DOHH2 (cell line): ENCODE measurements at regions not wholly inside any gene's neighbourhood (a gene's known extent, or its start where the extent isn't known, plus 50 kb on each side); places are given as distances from the start of the nearest gene placed in this dataset.
"Not testable (repeated sequence)": the region's sequence is repeated elsewhere in the genome, so short reads cannot be mapped to it uniquely, and the experiment has no call there.

Experiments used
- H3F3A ChIP-seq: fragments of 200-600 bp; sonication (generic), shearing (Covaris generic); 2 replicates; pipeline ENCODE4 v1.6.0; 2016; ENCODE audit warnings: antibody characterized with exemption, mild to moderate bottlenecking; ENCODE audit not compliant: control insufficient read depth, insufficient read depth
- H3K27ac ChIP-seq: fragments of 200-600 bp; sonication (generic); 2 replicates; pipeline ENCODE4 v1.5.1; 2014; ENCODE audit warnings: low read depth, mild to moderate bottlenecking, low read length, moderate library complexity
- H3K27me3 ChIP-seq: fragments of 200-600 bp; sonication (generic); 2 replicates; pipeline ENCODE4 v1.6.1; 2014; ENCODE audit warnings: mild to moderate bottlenecking, low read length, mixed read lengths; ENCODE audit not compliant: control insufficient read depth
- H3K36me3 ChIP-seq: fragments of 200-600 bp; sonication (generic); 2 replicates; pipeline ENCODE4 v1.6.1; 2014; ENCODE audit warnings: mild to moderate bottlenecking, low read length, moderate library complexity, mixed read lengths; ENCODE audit not compliant: control insufficient read depth
- H3K4me1 ChIP-seq: fragments of 200-600 bp; sonication (generic); 2 replicates; pipeline ENCODE4 v1.6.1; 2014; ENCODE audit warnings: mild to moderate bottlenecking, low read length, mixed read lengths; ENCODE audit not compliant: control insufficient read depth
- H3K4me2 ChIP-seq: fragments of 200-600 bp; sonication (generic); 2 replicates; pipeline ENCODE4 v1.6.0; 2014; ENCODE audit warnings: mild to moderate bottlenecking, low read length, moderate library complexity
- H3K4me3 ChIP-seq: fragments of 200-600 bp; sonication (generic); 2 replicates; pipeline ENCODE4 v1.5.1; 2014; ENCODE audit warnings: mild to moderate bottlenecking, low read length, mixed read lengths
- H3K79me2 ChIP-seq: fragments of 200-600 bp; sonication (generic); 2 replicates; pipeline ENCODE4 v1.6.1; 2014; ENCODE audit warnings: mild to moderate bottlenecking, low read length, mixed read lengths; ENCODE audit not compliant: control insufficient read depth
- H3K9me2 ChIP-seq: fragments of 200-600 bp; sonication (generic); replicated peaks from 2 replicates; pipeline ENCODE4 v1.6.1; 2014; ENCODE audit warnings: mild to moderate bottlenecking, low read length, mixed read lengths; ENCODE audit not compliant: control insufficient read depth
- H3K9me3 ChIP-seq: fragments of 200-600 bp; sonication (generic); 2 replicates; pipeline ENCODE4 v1.6.1; 2014; ENCODE audit warnings: antibody characterized with exemption, low read length, mixed read lengths; ENCODE audit not compliant: control insufficient read depth, insufficient read depth
- H4K20me1 ChIP-seq: fragments of 200-600 bp; sonication (generic); 2 replicates; pipeline ENCODE4 v1.6.0; 2014; ENCODE audit warnings: low read depth, mild to moderate bottlenecking, antibody characterized with exemption, low read length, moderate library complexity; ENCODE audit not compliant: control insufficient read depth, insufficient read depth
- CTCF ChIP-seq: fragments of 200-600 bp; sonication (generic); IDR thresholded peaks from one replicate; pipeline ENCODE4 v1.5.1; 2014; ENCODE audit warnings: antibody characterized with exemption, mild to moderate bottlenecking, low read depth, low read length; ENCODE audit not compliant: poor library complexity, severe bottlenecking
- EZH2phosphoT487 ChIP-seq: fragments of 200-600 bp; sonication (generic); IDR thresholded peaks from 2 replicates; pipeline ENCODE4 v1.6.1; 2017; ENCODE audit warnings: borderline replicate concordance, mild to moderate bottlenecking, antibody characterized with exemption, low read length, moderate library complexity, mixed read lengths

- peaks cover 4% of the 10 kb centered on the region; the same call in 1 of the 2 replicates for H3F3A ChIP-seq
- H3K27me3 ChIP-seq = no peaks in the 10 kb centered on the region
- peaks cover 44% of the 10 kb centered on the region for H3K4me1 ChIP-seq
- H4K20me1 ChIP-seq = no peaks in the 10 kb centered on the region
- peak overlapping the region; percentile 79 for H3K4me2 ChIP-seq
- no peaks in the 10 kb centered on the region for H3K36me3 ChIP-seq
- peak overlapping the region; percentile 60 for H3K4me3 ChIP-seq
- no peaks in the 10 kb centered on the region for H3K9me3 ChIP-seq
- no peaks in the 10 kb centered on the region for H3K79me2 ChIP-seq
- no peak for TF ChIP-seq CTCF
- no peak for TF ChIP-seq EZH2phosphoT487
- H3K27ac ChIP-seq = peak overlapping the region; percentile 70
- no peaks in the 10 kb centered on the region for H3K9me2 ChIP-seq
These were observed 113.9 kb downstream of the CCDC74A start for GRCh38 chr2:131641414-131642206.

GRCh38 chr2:131643180-131643579 is 115.5 kb downstream of the CCDC74A start:
- not testable (repeated sequence) for H3F3A ChIP-seq, H3K27ac ChIP-seq, H3K9me3 ChIP-seq, H3K36me3 ChIP-seq, H3K79me2 ChIP-seq, H3K4me3 ChIP-seq, H4K20me1 ChIP-seq, H3K27me3 ChIP-seq, H3K4me2 ChIP-seq, H3K9me2 ChIP-seq
- peaks cover 44% of the 10 kb centered on the region for H3K4me1 ChIP-seq

- Histone ChIP-seq H3K9me2 (no peaks in the 10 kb centered on the region), H4K20me1 (no peaks in the 10 kb centered on the region), H3K4me3 (no peak overlapping the region), H3K9me3 (no peaks in the 10 kb centered on the region), H3K79me2 (no peaks in the 10 kb centered on the region), H3K27me3 (no peaks in the 10 kb centered on the region), H3K36me3 (no peaks in the 10 kb centered on the region), H3K27ac (no peak overlapping the region), H3F3A (peaks cover 8% of the 10 kb centered on the region; the same call in 1 of the 2 replicates), H3K4me1 (peaks cover 53% of the 10 kb centered on the region), H3K4me2 (no peak overlapping the region)
- TF ChIP-seq CTCF (no peak), EZH2phosphoT487 (no peak)
These were observed 117.6 kb downstream of the CCDC74A start for GRCh38 chr2:131645177-131645765.

- H3K4me2 ChIP-seq, H3F3A ChIP-seq, H3K9me2 ChIP-seq, H3K9me3 ChIP-seq, H3K36me3 ChIP-seq, H3K27me3 ChIP-seq, H3K79me2 ChIP-seq, H3K27ac ChIP-seq, H4K20me1 ChIP-seq, H3K4me3 ChIP-seq: not testable (repeated sequence)
- H3K4me1 ChIP-seq = peaks cover 49% of the 10 kb centered on the region
These were observed 118.5 kb downstream of the CCDC74A start for GRCh38 chr2:131646220-131646619.
